ENCODE measurements at regions not wholly inside any gene's neighbourhood (a gene's known extent, or its start where the extent isn't known, plus 50 kb on each side); places are given as distances from the start of the nearest gene placed in this dataset.

GRCh38 chr18:46374850-46375249, 270.7 kb downstream of the HAUS1 start:
- H3K9me3 ChIP-seq (ENCODE audit: control insufficient read depth in 1 of 2, insufficient read depth in 1 of 2, low read depth in 1 of 2, low read length in 2 of 2), result no peaks in the 10 kb centered on the region
- ChIA-PET RAD21 (ENCODE audit: low non-redundant PET in 1 of 2, low total read pairs in 2 of 2, uncharacterized antibody in 2 of 2, unreplicated experiment in 2 of 2) (no interaction called here), POLR2A (no interaction called here), CTCF (no interaction called here)
- no peaks in the 10 kb centered on the region for H3K79me2 ChIP-seq (ENCODE audit: insufficient read depth, low read length)
- H3K27ac ChIP-seq (ENCODE audit: low read depth, low read length), result no peak overlapping the region
- TF ChIP-seq, protein P1, sequence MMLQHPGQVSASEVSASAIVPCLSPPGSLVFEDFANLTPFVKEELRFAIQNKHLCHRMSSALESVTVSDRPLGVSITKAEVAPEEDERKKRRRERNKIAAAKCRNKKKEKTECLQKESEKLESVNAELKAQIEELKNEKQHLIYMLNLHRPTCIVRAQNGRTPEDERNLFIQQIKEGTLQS (IDR thresholded peaks at IDR 0.05), result no peak
- TF ChIP-seq EZH2phosphoT487 (IDR thresholded peaks at IDR 0.05; ENCODE audit: borderline replicate concordance) (no peak), CBX3 (IDR thresholded peaks at IDR 0.05; ENCODE audit: low read depth) (no peak), CTCF (IDR thresholded peaks at IDR 0.05 in 2 of 3, conservative IDR thresholded peaks at IDR 0.05 in 1 of 3; ENCODE audit: borderline replicate concordance in 1 of 3, insufficient read depth in 1 of 3, low read depth in 2 of 3, low read length in 2 of 3) (no peak), POLR2A (IDR thresholded peaks at IDR 0.05; ENCODE audit: borderline replicate concordance, extremely low read depth, insufficient read depth, insufficient read length) (no peak), POLR2AphosphoS5 (IDR thresholded peaks at IDR 0.05; ENCODE audit: low read depth, low read length) (no peak), YY1 (IDR thresholded peaks at IDR 0.05; ENCODE audit: extremely low read depth, insufficient replicate concordance, low read depth, low read length) (no peak), ELF1 (IDR thresholded peaks at IDR 0.05; ENCODE audit: borderline replicate concordance, low read depth) (no peak), FOSL1 (IDR thresholded peaks at IDR 0.05; ENCODE audit: low read depth) (no peak), SRF (IDR thresholded peaks at IDR 0.05; ENCODE audit: low read depth) (no peak), MAX (IDR thresholded peaks at IDR 0.05) (no peak), CEBPB (IDR thresholded peaks at IDR 0.05; ENCODE audit: low read depth) (no peak), ZNF274 (IDR thresholded peaks at IDR 0.05; ENCODE audit: low read depth, low read length) (no peak), SP1 (IDR thresholded peaks at IDR 0.05; ENCODE audit: low read depth) (no peak)
- no peak overlapping the region for H3K4me3 ChIP-seq (replicated peaks in 1 of 2; ENCODE audit: low read depth in 1 of 2, low read length in 2 of 2)
- no peaks in the 10 kb centered on the region for H3K9me2 ChIP-seq (ENCODE audit: insufficient read depth)
- ATAC-seq, result no peak
- H3K4me2 ChIP-seq (ENCODE audit: low read length), result no peak overlapping the region
- intact Hi-C loops (cut with micrococcal nuclease), result no loop called here
- no peak overlapping the region for H2AFZ ChIP-seq (ENCODE audit: low read depth, low read length, poor library complexity, severe bottlenecking)
- no peaks in the 10 kb centered on the region for H3K4me1 ChIP-seq (ENCODE audit: control insufficient read depth in 1 of 2, insufficient read depth in 2 of 2, low read length in 2 of 2)
- no peak for DNase-seq (ENCODE audit: low read depth, low spot score)
- no peak overlapping the region for H3K9ac ChIP-seq (ENCODE audit: low read length)
- no TSS peak for BruUV-seq (replicated peaks)
- no peaks in the 10 kb centered on the region for H3K27me3 ChIP-seq (ENCODE audit: insufficient read depth, low read length)
- H3K36me3 ChIP-seq (ENCODE audit: control insufficient read depth in 1 of 2, insufficient read depth in 2 of 2, low read length in 2 of 2), result no peaks in the 10 kb centered on the region
- no peaks in the 10 kb centered on the region for H4K20me1 ChIP-seq (ENCODE audit: insufficient read depth)

Data from HCT116 (cell line).